ENCODE measurements at regions not wholly inside any gene's neighbourhood (a gene's known extent, or its start where the extent isn't known, plus 50 kb on each side); places are given as distances from the start of the nearest gene placed in this dataset.

DNA sequence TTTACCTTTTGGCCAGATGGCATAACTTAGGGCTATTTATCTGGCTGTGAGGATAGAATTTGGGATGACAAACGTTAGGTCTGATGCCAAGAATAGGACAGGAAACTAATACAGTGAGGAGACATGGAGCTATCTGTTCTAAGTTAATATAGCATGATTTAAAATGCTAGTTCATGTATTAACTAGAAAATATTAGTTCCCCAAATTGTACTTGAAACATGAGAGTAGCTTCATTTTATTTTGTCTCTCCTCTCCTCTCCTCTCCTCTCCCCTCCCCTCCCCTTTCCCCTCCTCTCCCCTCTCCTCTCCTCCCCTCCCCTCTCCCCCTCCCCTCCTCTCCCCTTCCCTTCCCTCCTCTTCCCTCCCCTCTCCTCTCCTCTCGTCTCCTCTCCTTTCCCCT is 101.1 kb upstream of the MYO16 start:
- Histone ChIP-seq H3K27me3 (ENCODE audit: insufficient read depth, low read length) (no peaks in the 10 kb centered on the region), H3K9ac (ENCODE audit: low read length) (no peak overlapping the region), H3K9me3 (ENCODE audit: low read length) (no peaks in the 10 kb centered on the region), H4K20me1 (ENCODE audit: insufficient read depth, low read length) (no peaks in the 10 kb centered on the region), H3F3A (ENCODE audit: insufficient read depth, low read length) (no peaks in the 10 kb centered on the region), H3K36me3 (ENCODE audit: insufficient read depth, low read length) (no peaks in the 10 kb centered on the region), H3K4me1 (ENCODE audit: insufficient read depth, low read length, severe bottlenecking) (no peaks in the 10 kb centered on the region), H3K4me3 (ENCODE audit: low read depth, low read length, poor library complexity, severe bottlenecking) (no peak overlapping the region), H2AFZ (ENCODE audit: low read length) (no peak overlapping the region), H3K27ac (ENCODE audit: low read depth, low read length, poor library complexity, severe bottlenecking) (no peak overlapping the region), H3K4me2 (ENCODE audit: low read length) (no peak overlapping the region), H3K9me2 (ENCODE audit: low read depth, low read length) (no peaks in the 10 kb centered on the region), H3K79me2 (ENCODE audit: insufficient read depth, low read length) (no peaks in the 10 kb centered on the region)
- no peak for TF ChIP-seq EZH2 (IDR thresholded peaks at IDR 0.05; ENCODE audit: borderline replicate concordance, low read length)
- TF ChIP-seq, protein P1, sequence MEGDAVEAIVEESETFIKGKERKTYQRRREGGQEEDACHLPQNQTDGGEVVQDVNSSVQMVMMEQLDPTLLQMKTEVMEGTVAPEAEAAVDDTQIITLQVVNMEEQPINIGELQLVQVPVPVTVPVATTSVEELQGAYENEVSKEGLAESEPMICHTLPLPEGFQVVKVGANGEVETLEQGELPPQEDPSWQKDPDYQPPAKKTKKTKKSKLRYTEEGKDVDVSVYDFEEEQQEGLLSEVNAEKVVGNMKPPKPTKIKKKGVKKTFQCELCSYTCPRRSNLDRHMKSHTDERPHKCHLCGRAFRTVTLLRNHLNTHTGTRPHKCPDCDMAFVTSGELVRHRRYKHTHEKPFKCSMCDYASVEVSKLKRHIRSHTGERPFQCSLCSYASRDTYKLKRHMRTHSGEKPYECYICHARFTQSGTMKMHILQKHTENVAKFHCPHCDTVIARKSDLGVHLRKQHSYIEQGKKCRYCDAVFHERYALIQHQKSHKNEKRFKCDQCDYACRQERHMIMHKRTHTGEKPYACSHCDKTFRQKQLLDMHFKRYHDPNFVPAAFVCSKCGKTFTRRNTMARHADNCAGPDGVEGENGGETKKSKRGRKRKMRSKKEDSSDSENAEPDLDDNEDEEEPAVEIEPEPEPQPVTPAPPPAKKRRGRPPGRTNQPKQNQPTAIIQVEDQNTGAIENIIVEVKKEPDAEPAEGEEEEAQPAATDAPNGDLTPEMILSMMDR (IDR thresholded peaks at IDR 0.05; ENCODE audit: low read length): no peak

DNA sequence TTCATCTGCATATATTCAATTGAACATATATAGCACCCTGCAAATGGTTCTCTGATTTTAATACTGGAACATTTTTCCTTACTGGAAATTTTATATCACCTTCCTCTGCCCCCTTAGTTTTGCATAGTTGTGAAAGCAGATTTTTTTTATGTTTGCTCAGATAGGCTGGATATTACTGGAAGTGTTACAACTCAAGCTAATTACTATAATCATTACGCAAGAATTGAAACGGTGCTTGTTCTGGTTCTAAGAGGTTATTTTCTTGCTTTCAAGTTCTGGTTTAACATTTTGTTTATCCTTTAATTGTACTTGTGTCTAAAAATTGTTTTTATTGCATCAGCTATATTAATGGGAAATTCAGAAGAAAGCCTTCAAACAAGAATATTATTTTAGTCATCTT is 95.6 kb upstream of the MYO16 start:
- Histone ChIP-seq H3K9me2 (ENCODE audit: low read depth, low read length) (no peaks in the 10 kb centered on the region), H3K27ac (ENCODE audit: low read depth, low read length, poor library complexity, severe bottlenecking) (no peak overlapping the region), H3K79me2 (ENCODE audit: insufficient read depth, low read length) (no peaks in the 10 kb centered on the region), H3K27me3 (ENCODE audit: insufficient read depth, low read length) (no peaks in the 10 kb centered on the region), H3K9ac (ENCODE audit: low read length) (no peak overlapping the region), H3K36me3 (ENCODE audit: insufficient read depth, low read length) (no peaks in the 10 kb centered on the region), H3K4me1 (ENCODE audit: insufficient read depth, low read length, severe bottlenecking) (no peaks in the 10 kb centered on the region), H2AFZ (ENCODE audit: low read length) (no peak overlapping the region), H3K9me3 (ENCODE audit: low read length) (no peaks in the 10 kb centered on the region), H3K4me2 (ENCODE audit: low read length) (no peak overlapping the region), H3F3A (ENCODE audit: insufficient read depth, low read length) (no peaks in the 10 kb centered on the region), H4K20me1 (ENCODE audit: insufficient read depth, low read length) (no peaks in the 10 kb centered on the region), H3K4me3 (ENCODE audit: low read depth, low read length, poor library complexity, severe bottlenecking) (no peak overlapping the region)
- TF ChIP-seq, protein P1 (IDR thresholded peaks at IDR 0.05; ENCODE audit: low read length): no peak
- TF ChIP-seq EZH2 (IDR thresholded peaks at IDR 0.05; ENCODE audit: borderline replicate concordance, low read length): no peak

DNA sequence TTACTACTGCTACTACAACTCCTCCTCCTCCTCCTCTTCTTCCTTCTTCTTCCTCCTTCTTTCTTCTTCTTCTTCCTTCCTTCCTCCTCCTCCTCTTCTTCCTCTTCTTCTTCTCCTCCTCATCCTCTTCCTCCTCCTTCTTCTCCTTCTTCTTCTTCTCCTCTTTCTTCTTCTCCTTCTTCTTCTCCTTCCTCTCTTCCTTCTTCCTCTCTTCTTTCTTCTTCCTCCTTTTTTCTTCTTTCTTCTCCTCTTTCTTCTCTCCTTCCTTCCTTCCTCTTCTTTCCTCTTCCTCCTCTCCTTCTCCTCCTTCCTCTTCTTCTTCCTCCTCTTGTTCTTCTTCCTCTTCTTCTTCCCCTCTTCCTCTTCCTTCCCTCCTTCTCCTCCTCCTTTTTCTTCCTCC is 94.7 kb upstream of the MYO16 start:
- no peaks in the 10 kb centered on the region for H3K36me3 ChIP-seq (ENCODE audit: insufficient read depth, low read length)
- no peaks in the 10 kb centered on the region for H3K9me2 ChIP-seq (ENCODE audit: low read depth, low read length)
- H3K9ac ChIP-seq (ENCODE audit: low read length): no peak overlapping the region
- no peak overlapping the region for H3K27ac ChIP-seq (ENCODE audit: low read depth, low read length, poor library complexity, severe bottlenecking)
- no peaks in the 10 kb centered on the region for H3K27me3 ChIP-seq (ENCODE audit: insufficient read depth, low read length)
- H2AFZ ChIP-seq (ENCODE audit: low read length): no peak overlapping the region
- no peak overlapping the region for H3K4me3 ChIP-seq (ENCODE audit: low read depth, low read length, poor library complexity, severe bottlenecking)
- no peaks in the 10 kb centered on the region for H3K79me2 ChIP-seq (ENCODE audit: insufficient read depth, low read length)
- TF ChIP-seq, protein P1 (IDR thresholded peaks at IDR 0.05; ENCODE audit: low read length): no peak
- no peak for TF ChIP-seq EZH2 (IDR thresholded peaks at IDR 0.05; ENCODE audit: borderline replicate concordance, low read length)
- no peaks in the 10 kb centered on the region for H3F3A ChIP-seq (ENCODE audit: insufficient read depth, low read length)
- no peaks in the 10 kb centered on the region for H3K9me3 ChIP-seq (ENCODE audit: low read length)
- no peak overlapping the region for H3K4me2 ChIP-seq (ENCODE audit: low read length)
- H3K4me1 ChIP-seq (ENCODE audit: insufficient read depth, low read length, severe bottlenecking): no peaks in the 10 kb centered on the region
- H4K20me1 ChIP-seq (ENCODE audit: insufficient read depth, low read length): no peaks in the 10 kb centered on the region

All from OCI-LY1 (cell line).